NCI-H510A treated with DMSO at 0.1 percent for 48 hours (cell line): ENCODE measurements at regions not wholly inside any gene's neighbourhood (a gene's known extent, or its start where the extent isn't known, plus 50 kb on each side); places are given as distances from the start of the nearest gene placed in this dataset.
"Not testable (repeated sequence)": the region's sequence is repeated elsewhere in the genome, so short reads cannot be mapped to it uniquely, and the experiment has no call there.

ENCODE experiments used
- DNase-seq: peaks from one replicate; lab custom pipeline; 2025; lab: John Stamatoyannopoulos, UW

DNA sequence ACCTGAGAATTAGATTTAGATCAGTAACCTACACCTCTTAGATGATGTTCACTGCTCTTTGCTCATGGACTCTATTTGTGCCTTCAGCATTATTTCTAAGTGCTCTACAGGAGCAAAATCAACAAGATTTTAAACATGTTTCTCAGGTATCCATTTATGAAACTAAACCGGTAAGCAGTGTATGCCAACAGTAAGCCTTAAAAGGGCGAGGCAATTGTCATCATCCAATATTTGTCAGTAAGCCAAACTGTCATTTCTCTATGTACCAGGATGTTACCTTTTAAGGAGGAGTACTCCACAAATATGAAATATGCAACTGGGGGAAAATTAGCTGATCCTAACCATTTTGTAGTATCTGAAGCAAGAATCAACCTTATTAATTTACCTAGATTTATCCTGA is 69.6 kb upstream of the ZNF184 start:
- DNase-seq: no peak

DNA sequence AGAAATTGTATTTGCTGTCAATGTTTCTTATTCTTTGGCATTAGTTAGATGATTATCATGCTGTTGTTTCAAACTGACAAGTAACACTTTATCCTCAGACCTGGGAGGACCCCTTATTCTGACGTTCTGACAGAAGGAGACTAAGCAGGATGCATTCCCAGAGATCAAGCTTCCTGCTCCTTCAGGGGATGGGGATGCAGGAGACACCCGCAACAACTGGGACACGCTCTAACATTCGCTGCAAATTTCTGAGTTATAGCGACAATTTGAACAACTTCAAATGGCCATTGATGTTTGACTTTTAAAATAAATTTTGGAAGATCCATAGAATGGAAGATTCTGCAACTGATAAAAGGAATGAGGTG is 69.0 kb upstream of the ZNF184 start:
- DNase-seq: no peak

- no peak for DNase-seq
Measured at GRCh38 chr6:27541212-27541932, 68.5 kb upstream of the ZNF184 start.

GRCh38 chr6:27539551-27539950 is 66.6 kb upstream of the ZNF184 start:
- DNase-seq: no peak

GRCh38 chr6:27532820-27533538 is 60.1 kb upstream of the ZNF184 start:
- no peak for DNase-seq

- DNase-seq: no peak
Measured at GRCh38 chr6:27531772-27532459, 59.0 kb upstream of the ZNF184 start.

DNA sequence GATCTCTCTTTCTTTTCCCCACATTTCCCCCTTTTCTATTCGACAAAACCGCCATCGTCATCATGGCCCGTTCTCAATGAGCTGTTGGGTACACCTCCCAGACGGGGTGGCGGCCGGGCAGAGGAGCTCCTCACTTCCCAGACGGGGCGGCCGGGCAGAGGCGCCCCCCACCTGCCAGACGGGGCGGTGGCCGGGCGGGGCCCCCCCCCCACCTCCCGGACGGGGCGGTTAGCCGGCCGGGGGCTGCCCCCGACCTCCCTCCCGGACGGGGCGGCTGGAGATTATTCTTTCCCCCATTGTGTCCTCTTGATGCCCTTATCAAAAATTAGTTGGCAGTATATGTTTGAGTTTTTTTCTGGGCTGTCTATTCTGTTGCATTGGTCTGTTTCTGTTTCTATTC is 56.9 kb upstream of the ZNF184 start:
- DNase-seq: not testable (repeated sequence)

- DNase-seq: no peak
Measured at GRCh38 chr6:27528714-27529113, 55.8 kb upstream of the ZNF184 start.
